ENCODE measurements at regions not wholly inside any gene's neighbourhood (a gene's known extent, or its start where the extent isn't known, plus 50 kb on each side); places are given as distances from the start of the nearest gene placed in this dataset.

- 80 to 87% (median 83%) methylated on average over 9 of the region's 9 CpGs for WGBS, 5 donors
- Histone ChIP-seq H3K4me3 (no peak overlapping the region), H3K27me3 (replicated peaks in 1 of 7) (peaks cover 0 to 44% (median 4%) of the 10 kb centered on the region in 7 donors), H3K27ac (no peak overlapping the region), H3K36me3 (no peaks in the 10 kb centered on the region), H3K4me1 (no peaks in the 10 kb centered on the region), H3K9me3 (no peaks in the 10 kb centered on the region)
- peak; percentile 51 for DNase-seq
- TF ChIP-seq POLR2AphosphoS5 (IDR thresholded peaks at IDR 0.05), result no peak
- no peak for TF ChIP-seq POLR2A (IDR thresholded peaks at IDR 0.05)
- TF ChIP-seq CTCF (IDR thresholded peaks at IDR 0.05 in 8 of 11, conservative IDR thresholded peaks at IDR 0.05 in 3 of 11), result no peak
- intact Hi-C loops (cut with DNase I; ENCODE audit: low total_unique reads), result no loop called here
Observed at GRCh38 chr20:58576603-58576970, 61.4 kb upstream of the APCDD1L start.

GRCh38 chr20:58575776-58576602 lies 60.8 kb upstream of the APCDD1L start:
- Histone ChIP-seq H3K4me3 (no peak overlapping the region), H3K36me3 (no peaks in the 10 kb centered on the region), H3K27ac (no peak overlapping the region), H3K27me3 (replicated peaks in 1 of 7) (peaks cover 0 to 44% (median 4%) of the 10 kb centered on the region in 7 donors), H3K9me3 (no peaks in the 10 kb centered on the region), H3K4me1 (no peaks in the 10 kb centered on the region)
- intact Hi-C loops (cut with DNase I; ENCODE audit: low total_unique reads), result no loop called here
- peak; percentile 40 for DNase-seq
- TF ChIP-seq POLR2AphosphoS5 (IDR thresholded peaks at IDR 0.05) (no peak), CTCF (IDR thresholded peaks at IDR 0.05 in 8 of 11, conservative IDR thresholded peaks at IDR 0.05 in 3 of 11) (no peak), POLR2A (IDR thresholded peaks at IDR 0.05) (no peak)
- WGBS, 5 donors, result 77 to 91% (median 84%) methylated on average over 23 to 24 of the region's 24 CpGs

- Histone ChIP-seq H3K36me3 (no peaks in the 10 kb centered on the region), H3K27ac (no peak overlapping the region), H3K9me3 (no peaks in the 10 kb centered on the region), H3K4me1 (no peaks in the 10 kb centered on the region), H3K27me3 (replicated peaks in 1 of 7) (peaks cover 0 to 56% (median 11%) of the 10 kb centered on the region in 7 donors), H3K4me3 (no peak overlapping the region)
- no peak for TF ChIP-seq CTCF (IDR thresholded peaks at IDR 0.05 in 8 of 11, conservative IDR thresholded peaks at IDR 0.05 in 3 of 11)
- no peak for TF ChIP-seq POLR2A (IDR thresholded peaks at IDR 0.05)
- TF ChIP-seq POLR2AphosphoS5 (IDR thresholded peaks at IDR 0.05), result no peak
- no peak for DNase-seq
- intact Hi-C loops (cut with DNase I; ENCODE audit: low total_unique reads), result no loop called here
- 3 to 11% (median 5%) methylated on average over 1 of the region's 1 CpG for WGBS, 5 donors
Observed at GRCh38 chr20:58574469-58574868, 59.3 kb upstream of the APCDD1L start.

GRCh38 chr20:58573986-58574385 lies 58.8 kb upstream of the APCDD1L start:
- Histone ChIP-seq H3K4me3 (no peak overlapping the region), H3K27ac (no peak overlapping the region), H3K9me3 (no peaks in the 10 kb centered on the region), H3K4me1 (no peaks in the 10 kb centered on the region), H3K27me3 (replicated peaks in 1 of 7) (peaks cover 0 to 56% (median 11%) of the 10 kb centered on the region in 7 donors), H3K36me3 (no peaks in the 10 kb centered on the region)
- whole genome bisulfite sequencing, 5 donors, result 64 to 94% (median 91%) methylated on average over 4 of the region's 4 CpGs
- intact Hi-C loops (cut with DNase I; ENCODE audit: low total_unique reads), result no loop called here
- DNase-seq, result peak; percentile 23
- TF ChIP-seq POLR2A (IDR thresholded peaks at IDR 0.05) (no peak), CTCF (IDR thresholded peaks at IDR 0.05 in 8 of 11, conservative IDR thresholded peaks at IDR 0.05 in 3 of 11) (no peak), POLR2AphosphoS5 (IDR thresholded peaks at IDR 0.05) (no peak)

All from spleen (tissue), 11 donors.